Superior temporal gyrus (tissue), 1 donor: ENCODE measurements at regions not wholly inside any gene's neighbourhood (a gene's known extent, or its start where the extent isn't known, plus 50 kb on each side); places are given as distances from the start of the nearest gene placed in this dataset.

ENCODE experiments used
- DNase-seq: peaks from one replicate; pipeline ENCODE4 v3.0.0-alpha.2; 2016; ENCODE audit errors: extremely low spot score

- DNase-seq = no peak
Observed at GRCh38 chr3:165347526-165347925, 151.3 kb upstream of the SLITRK3 start.

GRCh38 chr3:165346503-165346902 is 150.3 kb upstream of the SLITRK3 start:
- DNase-seq = no peak

GRCh38 chr3:165343185-165343584 is 147.0 kb upstream of the SLITRK3 start:
- no peak for DNase-seq

GRCh38 chr3:165339753-165340152 is 143.6 kb upstream of the SLITRK3 start:
- DNase-seq = no peak

- DNase-seq = no peak
Observed at GRCh38 chr3:165336786-165337185, 140.6 kb upstream of the SLITRK3 start.
